BJ (cell line): ENCODE measurements at regions not wholly inside any gene's neighbourhood (a gene's known extent, or its start where the extent isn't known, plus 50 kb on each side); places are given as distances from the start of the nearest gene placed in this dataset.

Experiments
- CTCF ChIA-PET: fragments of 350-600 bp; formaldehyde crosslinking; extraction: SDS; loops from one replicate; lab custom pipeline; 2021; ENCODE audit warnings: antibody characterized with exemption, inconsistent platforms; lab: Yijun Ruan, JAX
- POLR2A ChIA-PET: fragments of 300-600 bp; sonication (Branson Sonifier 250); formaldehyde crosslinking; extraction: SDS; loops from one replicate; lab custom pipeline; 2021; ENCODE audit warnings: antibody characterized with exemption; lab: Charles Lee
- DNase-seq: peaks from one replicate; pipeline ENCODE4 v3.0.0-alpha.2; 2011; ENCODE audit warnings: low read depth
- H3K27me3 ChIP-seq: 2 replicates; pipeline ENCODE4 v1.6.0; 2011; ENCODE audit warnings: low read length; ENCODE audit not compliant: control insufficient read depth, insufficient read depth
- H3K36me3 ChIP-seq: 2 replicates; pipeline ENCODE4 v1.5.1; 2011; ENCODE audit warnings: low read length; ENCODE audit not compliant: control insufficient read depth, insufficient read depth
- H3K4me3 ChIP-seq: 2 replicates; pipeline ENCODE4 v1.5.1; 2011; ENCODE audit warnings: low read depth, mild to moderate bottlenecking, control low read depth, low read length
- CTCF ChIP-seq: IDR thresholded peaks from 2 replicates; pipeline ENCODE4 v1.5.1; 2011; ENCODE audit warnings: low read depth, mild to moderate bottlenecking, control low read depth, inconsistent platforms, low read length, moderate library complexity; ENCODE audit not compliant: insufficient read depth

- Histone ChIP-seq H3K36me3 (no peaks in the 10 kb centered on the region), H3K4me3 (no peak overlapping the region), H3K27me3 (no peaks in the 10 kb centered on the region)
- ChIA-PET POLR2A (no interaction called here), CTCF (interaction anchor here (0.7 kb wide), 1 partner anchor 14 kb away, joined by 4 read pairs; no protein-coding TSS in a partner anchor)
- DNase-seq: peak; percentile 62
- no peak for TF ChIP-seq CTCF
Observed at GRCh38 chr13:37429976-37430375, 168.6 kb downstream of the POSTN start.

DNA sequence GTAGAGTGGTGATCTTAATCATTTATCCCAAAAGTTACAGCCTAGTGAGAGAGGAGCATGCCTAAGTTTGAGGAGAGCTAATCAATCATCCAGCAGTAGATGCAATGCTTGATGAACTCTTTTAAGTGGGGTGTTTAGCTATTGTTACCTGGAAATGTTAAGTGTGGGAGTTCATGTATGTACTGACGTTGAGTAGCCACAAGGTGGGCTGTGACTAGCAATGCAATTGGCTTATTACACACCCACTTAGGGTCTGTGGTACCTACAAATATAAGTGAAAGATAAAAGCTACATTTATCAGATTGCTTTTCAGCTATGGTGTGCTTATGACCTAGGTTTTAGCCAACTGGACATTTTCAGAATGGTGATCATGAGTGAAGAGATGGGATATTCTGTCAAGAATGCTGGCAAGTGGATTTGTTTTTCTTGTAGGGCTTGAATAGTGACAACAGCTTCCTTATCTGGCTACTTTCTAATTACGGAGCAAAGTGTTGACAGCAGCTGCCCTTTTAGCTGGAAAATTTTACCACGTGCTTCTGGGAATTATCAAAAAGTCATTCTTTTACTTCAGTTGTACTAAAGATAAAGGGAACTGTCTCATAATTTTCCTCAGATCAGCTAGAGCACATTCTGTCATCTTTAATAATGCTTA lies 170.6 kb downstream of the POSTN start:
- CTCF ChIA-PET: interaction anchor here (1.0 kb wide), 1 partner anchor 12 kb away, joined by 3 read pairs; no protein-coding TSS in a partner anchor
- H3K36me3 ChIP-seq: no peaks in the 10 kb centered on the region
- no peak overlapping the region for H3K4me3 ChIP-seq
- no peaks in the 10 kb centered on the region for H3K27me3 ChIP-seq
- no peak for DNase-seq
- TF ChIP-seq CTCF: no peak
- POLR2A ChIA-PET: no interaction called here

GRCh38 chr13:37418490-37418889 lies 180.1 kb downstream of the POSTN start:
- POLR2A ChIA-PET: no interaction called here
- no peaks in the 10 kb centered on the region for H3K27me3 ChIP-seq
- no peak for TF ChIP-seq CTCF
- H3K4me3 ChIP-seq: no peak overlapping the region
- DNase-seq: no peak
- no peaks in the 10 kb centered on the region for H3K36me3 ChIP-seq
- CTCF ChIA-PET: no interaction called here

- POLR2A ChIA-PET: no interaction called here
- CTCF ChIA-PET: no interaction called here
- DNase-seq: no peak
- no peak for TF ChIP-seq CTCF
- H3K27me3 ChIP-seq: no peaks in the 10 kb centered on the region
- H3K36me3 ChIP-seq: no peaks in the 10 kb centered on the region
- no peak overlapping the region for H3K4me3 ChIP-seq
Observed at GRCh38 chr13:37417060-37417441, 181.5 kb downstream of the POSTN start.

GRCh38 chr13:37416291-37417059 lies 182.1 kb downstream of the POSTN start:
- no peak for DNase-seq
- Histone ChIP-seq H3K4me3 (no peak overlapping the region), H3K27me3 (no peaks in the 10 kb centered on the region), H3K36me3 (no peaks in the 10 kb centered on the region)
- ChIA-PET CTCF (interaction anchor here (0.7 to 1.1 kb wide), 2 partner anchors 11 to 14 kb away, joined by 3 to 4 read pairs; no protein-coding TSS in a partner anchor), POLR2A (no interaction called here)
- no peak for TF ChIP-seq CTCF
